Neural progenitor cell (in vitro differentiated cells): ENCODE measurements at regions not wholly inside any gene's neighbourhood (a gene's known extent, or its start where the extent isn't known, plus 50 kb on each side); places are given as distances from the start of the nearest gene placed in this dataset.

Source experiments
- CTCF ChIP-seq: fragments of 200-600 bp; sonication (generic); IDR thresholded peaks from 2 replicates; pipeline ENCODE4 v1.5.1; 2017; ENCODE audit warnings: antibody characterized with exemption, mild to moderate bottlenecking
- EZH2phosphoT487 ChIP-seq: fragments of 200-600 bp; sonication (generic); IDR thresholded peaks from 2 replicates; pipeline ENCODE4 v1.6.1; 2017; ENCODE audit warnings: antibody characterized with exemption

DNA sequence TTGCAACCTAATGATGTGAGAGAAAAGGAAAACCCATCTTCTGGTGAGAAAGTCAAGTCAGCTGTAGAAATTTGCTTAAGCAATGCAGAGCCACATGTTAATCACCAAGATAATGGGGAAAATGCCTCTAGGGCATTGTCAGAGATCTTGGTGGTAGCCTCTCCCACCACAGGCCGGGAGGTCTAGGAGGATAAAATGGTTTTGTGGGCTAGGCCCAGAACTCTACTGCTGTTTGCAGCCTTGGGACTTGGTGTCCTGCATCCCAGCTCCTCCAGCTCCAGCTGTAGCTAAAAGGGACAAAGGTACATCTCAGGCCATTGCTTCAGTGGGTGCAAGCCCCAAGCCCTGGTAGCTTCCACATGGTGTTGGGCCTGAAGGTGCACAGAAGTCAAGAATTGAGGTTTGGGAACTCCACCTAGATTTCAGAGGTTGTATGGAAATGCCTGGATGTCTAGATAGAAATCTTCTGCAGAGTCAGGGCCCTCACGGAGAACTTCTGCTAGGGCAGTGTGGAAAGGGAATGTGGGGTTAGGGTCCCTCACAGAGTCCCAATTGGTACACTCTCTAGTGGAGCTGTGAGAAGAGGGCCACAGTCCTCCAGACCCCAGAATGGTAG, 382.2 kb upstream of the KLHL1 start:
- TF ChIP-seq CTCF (no peak), EZH2phosphoT487 (no peak)
